PC-9 (cell line): ENCODE measurements at regions not wholly inside any gene's neighbourhood (a gene's known extent, or its start where the extent isn't known, plus 50 kb on each side); places are given as distances from the start of the nearest gene placed in this dataset.
"Not testable (repeated sequence)": the region's sequence is repeated elsewhere in the genome, so short reads cannot be mapped to it uniquely, and the experiment has no call there.

ENCODE experiments used
- BruUV-seq: library from RNA; stranded (reverse); fragments of 400-500 nt; replicated peaks from 2 replicates; lab custom pipeline; 2021; lab: Mats Ljungman, UMichigan
- CTCF ChIA-PET: fragments of 300-600 bp; sonication (Branson Sonifier 250); formaldehyde crosslinking; loops from one replicate; lab custom pipeline; 2022; ENCODE audit warnings: antibody characterized with exemption; lab: Charles Lee
- POLR2A ChIA-PET: fragments of 300-600 bp; sonication (Branson Sonifier 250); formaldehyde crosslinking; loops from one replicate; lab custom pipeline; 2022; ENCODE audit warnings: antibody characterized with exemption; ENCODE audit not compliant: unreplicated experiment; lab: Charles Lee
- DNase-seq, 2 experiments: peaks; one replicate each; pipeline versions ENCODE4 v3.0.0 to v3.0.0-alpha.2; 2015 to 2022; ENCODE audit warnings: mixed read lengths in 1 of 2
- H2AFZ ChIP-seq: fragments of 200-600 bp; sonication (generic); 2 replicates; pipeline ENCODE4 v1.8.1; 2017; ENCODE audit warnings: antibody characterized with exemption
- H3F3A ChIP-seq: fragments of 200-600 bp; sonication (generic); 2 replicates; pipeline ENCODE4 v1.8.1; 2017; ENCODE audit warnings: antibody characterized with exemption, mild to moderate bottlenecking, low read depth; ENCODE audit not compliant: insufficient read depth
- H3K27ac ChIP-seq: fragments of 200-600 bp; sonication (generic); 2 replicates; pipeline ENCODE4 v1.6.1; 2016; ENCODE audit warnings: mixed run types
- H3K27me3 ChIP-seq: fragments of 200-600 bp; sonication (generic); 2 replicates; pipeline ENCODE4 v1.6.1; 2016; ENCODE audit warnings: low read depth, mixed run types; ENCODE audit not compliant: insufficient read depth
- H3K36me3 ChIP-seq: fragments of 200-600 bp; sonication (generic); 2 replicates; pipeline ENCODE4 v1.6.1; 2016; ENCODE audit warnings: low read depth, mixed run types
- H3K4me1 ChIP-seq: fragments of 200-600 bp; sonication (generic); replicated peaks from 2 replicates; pipeline ENCODE4 v1.6.1; 2016; ENCODE audit warnings: mixed run types; ENCODE audit not compliant: insufficient read depth
- H3K4me2 ChIP-seq: fragments of 200-600 bp; sonication (generic); 2 replicates; pipeline ENCODE4 v1.6.1; 2017; ENCODE audit warnings: mixed run types
- H3K4me3 ChIP-seq: fragments of 200-600 bp; sonication (generic); 2 replicates; pipeline ENCODE4 v1.6.1; 2016; ENCODE audit warnings: mixed run types
- H3K79me2 ChIP-seq: fragments of 200-600 bp; sonication (generic); 2 replicates; pipeline ENCODE4 v1.6.1; 2017; ENCODE audit warnings: low read depth, mixed run types
- H3K9me2 ChIP-seq: fragments of 200-600 bp; sonication (generic); 2 replicates; pipeline ENCODE4 v1.8.1; 2017; ENCODE audit warnings: mild to moderate bottlenecking; ENCODE audit not compliant: insufficient read depth
- H3K9me3 ChIP-seq: fragments of 200-600 bp; sonication (generic); 2 replicates; pipeline ENCODE4 v1.8.1; 2016; ENCODE audit warnings: low read depth; ENCODE audit not compliant: insufficient read depth
- H4K20me1 ChIP-seq: fragments of 200-600 bp; sonication (generic); 2 replicates; pipeline ENCODE4 v1.8.1; 2017; ENCODE audit not compliant: insufficient read depth
- intact Hi-C: fragments of 100-400 bp; cut with micrococcal nuclease; formaldehyde crosslinking; loops from one replicate; pipeline ENCODE4 v1.10.0; 2022; ENCODE audit not compliant: unreplicated experiment

DNA sequence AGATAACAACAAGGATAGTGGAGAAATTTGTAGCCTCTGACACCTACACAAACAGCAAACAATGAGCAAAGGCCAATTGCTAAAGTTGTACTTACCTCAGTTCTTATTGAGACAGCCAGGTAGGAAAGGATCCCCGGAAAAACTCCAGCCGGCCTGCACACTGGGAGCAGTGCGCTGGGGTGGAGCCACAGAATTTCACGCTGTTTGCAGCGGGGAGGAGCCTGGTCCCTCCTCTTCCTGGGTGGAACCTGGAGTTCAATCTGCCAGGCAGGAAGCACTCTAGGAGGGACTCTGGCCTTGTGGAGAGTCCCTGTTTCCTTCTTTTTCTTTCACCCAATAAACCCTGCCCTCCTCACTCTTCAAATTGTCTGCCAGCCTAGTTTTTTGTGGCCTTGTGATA is 382.6 kb upstream of the TGIF2LX start:
- H3K27me3 ChIP-seq, DNase-seq, H3K9me2 ChIP-seq, H3K4me2 ChIP-seq, H4K20me1 ChIP-seq, H3K4me3 ChIP-seq, H3F3A ChIP-seq, H3K4me1 ChIP-seq, H3K79me2 ChIP-seq, BruUV-seq, intact Hi-C loops, CTCF ChIA-PET, H3K27ac ChIP-seq, POLR2A ChIA-PET, H2AFZ ChIP-seq, H3K36me3 ChIP-seq, H3K9me3 ChIP-seq: not testable (repeated sequence)

- H3K27ac ChIP-seq, BruUV-seq, H3K9me2 ChIP-seq, H3K4me1 ChIP-seq, DNase-seq, H3K36me3 ChIP-seq, H3K27me3 ChIP-seq, H3K4me3 ChIP-seq, H3F3A ChIP-seq, POLR2A ChIA-PET, CTCF ChIA-PET, H2AFZ ChIP-seq, intact Hi-C loops, H3K79me2 ChIP-seq, H4K20me1 ChIP-seq, H3K9me3 ChIP-seq, H3K4me2 ChIP-seq: not testable (repeated sequence)
These were observed 364.6 kb upstream of the TGIF2LX start for GRCh38 chrX:89557146-89557545.

GRCh38 chrX:89562079-89562478 is 359.6 kb upstream of the TGIF2LX start:
- H3K4me3 ChIP-seq, POLR2A ChIA-PET, CTCF ChIA-PET, H3K27me3 ChIP-seq, H3K9me3 ChIP-seq, H3K27ac ChIP-seq, H3K79me2 ChIP-seq, H3F3A ChIP-seq, H2AFZ ChIP-seq, intact Hi-C loops, H3K4me1 ChIP-seq, H3K9me2 ChIP-seq, H4K20me1 ChIP-seq, DNase-seq, BruUV-seq, H3K36me3 ChIP-seq, H3K4me2 ChIP-seq: not testable (repeated sequence)

DNA sequence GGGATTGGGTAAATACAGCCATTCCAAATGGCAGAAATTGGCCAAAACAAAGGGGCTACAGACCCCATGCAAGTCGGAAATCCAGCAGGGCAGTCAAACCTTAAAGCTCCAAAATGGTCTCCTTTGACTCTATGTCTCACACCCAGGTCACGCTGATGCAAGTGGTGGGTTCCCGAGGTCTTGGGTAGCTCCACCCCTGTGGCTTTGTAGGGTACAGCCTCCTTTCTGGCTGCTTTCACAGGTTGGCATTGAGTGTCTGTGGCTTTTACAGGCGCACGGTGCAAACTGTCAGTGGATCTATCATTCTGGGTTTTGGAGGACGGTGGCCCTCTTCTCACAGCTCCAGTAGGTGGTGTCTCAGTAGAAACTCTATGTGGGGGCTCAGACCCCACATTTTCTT is 358.6 kb upstream of the TGIF2LX start:
- H2AFZ ChIP-seq, H3K4me3 ChIP-seq, H3K27me3 ChIP-seq, H3K9me2 ChIP-seq, H3K36me3 ChIP-seq, POLR2A ChIA-PET, intact Hi-C loops, DNase-seq, H3F3A ChIP-seq, H3K4me1 ChIP-seq, H3K9me3 ChIP-seq, H4K20me1 ChIP-seq, BruUV-seq, H3K79me2 ChIP-seq, H3K4me2 ChIP-seq, H3K27ac ChIP-seq, CTCF ChIA-PET: not testable (repeated sequence)

- H3K4me3 ChIP-seq, H3F3A ChIP-seq, DNase-seq, H3K36me3 ChIP-seq, BruUV-seq, H4K20me1 ChIP-seq, POLR2A ChIA-PET, H3K4me1 ChIP-seq, CTCF ChIA-PET, H3K4me2 ChIP-seq, H3K27me3 ChIP-seq, H3K9me3 ChIP-seq, H3K79me2 ChIP-seq, H2AFZ ChIP-seq, H3K27ac ChIP-seq, intact Hi-C loops, H3K9me2 ChIP-seq: not testable (repeated sequence)
These were observed 353.9 kb upstream of the TGIF2LX start for GRCh38 chrX:89567787-89568186.

GRCh38 chrX:89581868-89582267 is 339.8 kb upstream of the TGIF2LX start:
- H3K9me3 ChIP-seq, BruUV-seq, intact Hi-C loops, CTCF ChIA-PET, H3K36me3 ChIP-seq, H3K27ac ChIP-seq, H3K4me1 ChIP-seq, H3K9me2 ChIP-seq, DNase-seq, H4K20me1 ChIP-seq, H2AFZ ChIP-seq, H3K4me2 ChIP-seq, H3K4me3 ChIP-seq, POLR2A ChIA-PET, H3F3A ChIP-seq, H3K27me3 ChIP-seq, H3K79me2 ChIP-seq: not testable (repeated sequence)

- H3K4me1 ChIP-seq, DNase-seq, intact Hi-C loops, H4K20me1 ChIP-seq, H3K79me2 ChIP-seq, POLR2A ChIA-PET, H3K36me3 ChIP-seq, CTCF ChIA-PET, BruUV-seq, H3K4me2 ChIP-seq, H3K27ac ChIP-seq, H3K4me3 ChIP-seq, H3K9me3 ChIP-seq, H3F3A ChIP-seq, H3K27me3 ChIP-seq, H2AFZ ChIP-seq, H3K9me2 ChIP-seq: not testable (repeated sequence)
These were observed 289.9 kb upstream of the TGIF2LX start for GRCh38 chrX:89631858-89632257.

GRCh38 chrX:89635887-89636286 is 285.8 kb upstream of the TGIF2LX start:
- H3K79me2 ChIP-seq, H3K9me2 ChIP-seq, POLR2A ChIA-PET: not testable (repeated sequence)

More at GRCh38 chrX:89635887-89636286, 285.8 kb upstream of the TGIF2LX start:
- H3K4me3 ChIP-seq, H4K20me1 ChIP-seq, CTCF ChIA-PET, H3K27ac ChIP-seq, BruUV-seq, H2AFZ ChIP-seq, DNase-seq, H3K4me2 ChIP-seq, H3K36me3 ChIP-seq, H3K9me3 ChIP-seq, H3F3A ChIP-seq, H3K4me1 ChIP-seq, intact Hi-C loops, H3K27me3 ChIP-seq: not testable (repeated sequence)
